Left kidney (tissue), 1 donor: ENCODE measurements at regions not wholly inside any gene's neighbourhood (a gene's known extent, or its start where the extent isn't known, plus 50 kb on each side); places are given as distances from the start of the nearest gene placed in this dataset.

Source experiments
- DNase-seq: peaks from one replicate; pipeline ENCODE4 v3.0.0-alpha.2; 2013

DNA sequence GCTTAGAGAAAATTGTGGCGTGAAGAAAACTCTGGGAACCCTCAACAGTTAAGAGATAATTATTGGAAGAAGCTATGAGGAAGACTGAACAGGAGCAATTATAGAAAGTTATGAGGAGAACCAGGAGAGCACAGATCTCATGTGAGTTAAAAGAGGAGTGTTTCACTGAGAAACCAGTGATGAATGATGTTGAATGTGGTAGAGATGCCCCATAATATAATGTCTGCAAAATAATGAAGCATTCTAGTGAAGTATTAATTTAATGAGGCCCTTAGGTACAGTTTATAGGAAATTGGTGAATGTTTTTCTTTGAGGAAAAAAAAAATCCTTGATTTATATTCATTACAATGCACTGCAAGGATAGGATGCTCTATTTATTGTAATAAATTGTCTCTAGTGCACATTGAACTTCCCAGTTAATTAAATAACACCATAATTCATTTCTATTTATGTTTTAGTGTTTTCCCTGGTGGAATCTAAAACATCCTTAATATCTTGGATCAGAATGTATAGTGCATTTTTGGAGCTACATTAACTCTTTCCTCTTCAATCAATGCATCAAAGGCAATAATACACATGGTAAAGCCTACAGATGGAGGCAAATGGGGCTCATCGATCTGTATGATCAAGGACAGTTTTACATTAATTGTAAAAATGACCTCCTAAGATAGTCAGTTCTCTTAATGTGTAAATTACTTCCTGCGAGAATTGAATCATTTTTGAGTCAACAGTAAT lies 91.4 kb upstream of the EYS start:
- DNase-seq, result no peak

DNA sequence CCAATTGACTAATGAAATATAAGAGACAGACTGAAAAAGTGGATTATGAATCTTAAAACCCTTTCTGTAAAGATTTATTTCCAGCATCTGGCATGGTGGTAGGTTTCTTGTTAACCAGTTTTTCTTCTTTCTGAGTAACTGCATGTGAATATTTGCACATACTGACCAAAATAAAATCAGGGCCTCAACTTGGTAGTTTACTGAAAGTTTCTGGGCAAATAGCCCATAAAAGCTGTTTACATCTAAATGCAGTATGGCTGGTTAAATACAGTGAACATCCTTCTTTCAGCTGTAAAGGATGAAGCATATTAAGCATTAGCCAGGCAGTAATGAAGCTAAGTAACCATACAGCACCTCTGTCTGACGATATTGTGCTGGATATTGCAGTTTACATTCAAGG lies 83.6 kb upstream of the EYS start:
- DNase-seq, result no peak

DNA sequence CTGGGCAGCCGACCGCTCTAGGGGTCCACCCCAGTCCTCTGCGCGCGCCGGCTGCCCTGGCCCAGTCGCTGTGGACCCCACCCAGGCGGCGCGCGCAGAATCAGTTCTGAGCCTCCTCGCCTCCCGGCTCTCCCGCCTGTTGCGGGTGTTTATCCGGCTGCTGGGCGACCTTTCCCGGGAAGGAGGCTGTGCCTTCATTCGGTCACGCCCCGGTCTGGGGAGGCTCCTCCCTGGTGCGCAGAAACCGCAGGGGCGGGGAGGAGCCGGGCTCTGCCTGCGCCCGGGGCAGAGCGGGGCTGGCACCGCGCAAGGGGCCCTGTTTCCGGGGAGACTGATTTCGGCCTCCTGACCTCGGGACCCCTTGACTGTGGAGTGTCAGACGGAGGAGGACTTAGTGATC lies 80.8 kb upstream of the EYS start:
- DNase-seq, result no peak

DNA sequence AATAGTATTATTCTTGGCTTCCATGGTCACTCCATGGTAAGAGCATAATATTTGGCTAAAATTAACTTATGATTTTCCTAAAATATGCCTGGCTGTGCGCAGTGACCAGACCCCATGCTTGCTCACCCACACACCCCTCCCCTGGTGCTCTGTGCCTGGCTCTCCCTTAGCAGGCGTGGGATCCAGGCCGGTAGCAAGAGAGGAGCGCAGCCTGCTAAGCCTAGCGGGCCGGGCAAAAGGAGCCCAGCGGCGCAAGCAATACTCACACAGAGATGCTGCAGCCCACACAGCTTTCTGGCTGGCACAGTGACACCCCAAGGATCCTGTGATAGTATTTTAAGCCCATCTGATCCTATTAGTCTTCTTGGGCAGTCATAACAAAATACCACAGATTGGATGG lies 79.8 kb upstream of the EYS start:
- DNase-seq, result no peak

DNA sequence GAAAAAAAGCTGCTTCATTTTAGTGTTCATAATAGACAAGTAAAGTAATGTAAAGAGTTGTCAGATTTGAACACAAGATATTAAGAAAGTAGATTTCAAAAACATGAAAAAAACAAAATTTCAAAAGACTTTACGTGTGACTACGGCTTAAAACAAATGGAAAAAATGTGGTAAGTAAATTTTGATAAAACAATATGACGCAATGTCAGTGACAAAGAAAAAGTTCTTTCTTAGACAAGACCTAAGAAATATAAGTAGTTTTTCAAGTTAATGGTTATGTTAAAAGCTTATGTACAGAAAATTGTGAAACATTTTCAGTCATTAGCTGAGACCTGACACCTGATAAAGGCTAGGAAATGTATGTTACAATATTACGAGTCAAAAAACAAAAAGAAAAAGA lies 73.7 kb upstream of the EYS start:
- DNase-seq, result no peak

DNA sequence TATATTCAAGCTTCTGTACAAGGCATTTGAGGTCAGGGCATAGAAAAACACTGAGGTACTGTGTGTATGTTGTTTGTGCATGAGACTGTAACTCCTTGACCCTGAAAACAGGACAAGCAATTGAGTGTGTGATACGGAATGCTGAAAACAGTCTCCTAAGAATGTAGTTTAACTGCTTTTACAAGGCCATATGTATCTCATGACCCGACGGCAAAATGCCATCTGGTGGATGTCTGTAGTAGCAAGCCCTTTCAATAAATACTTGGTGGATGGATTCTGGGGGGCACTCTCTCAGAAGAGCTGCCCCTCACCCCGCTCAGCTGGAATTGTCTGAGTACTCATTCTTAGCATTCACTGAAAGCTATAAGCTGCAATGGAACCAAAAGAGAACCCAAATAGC lies 69.3 kb upstream of the EYS start:
- DNase-seq, result no peak

DNA sequence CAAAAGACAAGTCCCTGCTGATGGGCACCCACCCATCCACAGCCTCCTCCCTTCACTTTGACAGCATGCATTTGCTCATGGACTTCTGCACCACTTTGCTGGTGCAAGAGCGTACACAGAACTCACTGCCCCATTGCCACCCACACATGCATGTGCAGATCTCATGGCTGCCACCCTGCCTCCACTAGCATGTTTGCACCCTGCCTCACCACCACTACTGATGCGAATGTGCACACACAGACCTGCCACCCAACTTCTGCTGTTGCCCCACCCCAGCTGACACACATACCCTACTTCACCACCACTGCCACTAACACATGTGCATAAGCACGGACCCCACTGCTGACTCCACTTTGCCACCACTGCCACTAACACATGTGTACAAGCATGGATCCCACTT lies 64.9 kb upstream of the EYS start:
- DNase-seq, result no peak

DNA sequence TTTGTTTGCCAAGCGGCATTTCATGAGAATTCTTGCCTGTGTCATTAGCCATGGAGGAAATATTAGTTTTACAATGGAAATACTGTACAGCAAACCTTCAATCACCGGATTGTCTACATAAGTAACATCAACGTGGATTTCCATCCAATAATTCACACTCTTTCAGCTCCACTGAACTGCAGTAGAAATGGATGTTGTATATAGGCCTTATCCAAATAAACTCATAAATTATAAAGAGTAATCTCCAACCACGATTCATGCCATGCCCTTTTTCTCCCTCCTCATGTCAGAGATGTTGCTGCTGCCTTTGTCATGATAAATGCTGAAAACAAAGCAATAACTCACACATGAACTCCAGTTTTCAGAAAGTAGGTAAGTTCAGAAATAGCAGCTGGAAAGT lies 54.9 kb upstream of the EYS start:
- DNase-seq, result no peak

DNA sequence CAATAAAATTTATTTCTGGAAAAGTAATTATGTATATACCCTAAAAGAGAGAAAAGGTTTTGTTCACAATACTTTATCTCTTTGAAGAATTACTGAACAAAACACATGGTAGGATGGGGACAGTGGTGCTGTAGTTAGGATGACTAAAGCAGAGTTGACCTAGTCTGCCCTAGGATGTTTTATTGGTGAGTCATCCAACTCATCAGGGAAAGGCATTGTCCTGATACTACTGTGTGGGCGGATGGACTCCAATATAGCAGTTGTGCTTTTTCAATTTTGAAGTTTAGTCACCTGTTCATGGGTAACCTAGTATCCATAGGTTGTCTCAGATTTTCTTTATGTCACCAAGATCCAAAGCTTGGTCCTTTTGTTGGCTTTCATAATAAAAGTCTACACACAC lies 53.3 kb upstream of the EYS start:
- no peak for DNase-seq
